Spleen (tissue), 7 donors: ENCODE measurements at regions not wholly inside any gene's neighbourhood (a gene's known extent, or its start where the extent isn't known, plus 50 kb on each side); places are given as distances from the start of the nearest gene placed in this dataset.

Experiments used
- CTCF ChIP-seq, 11 experiments: fragments of 200-600 bp in 7 of 11; fragments of 450-650 bp in 4 of 11; sonication (generic) in 4 of 11; IDR thresholded peaks in 8 of 11; conservative IDR thresholded peaks in 3 of 11; 1 replicate in 7 of 11; 2 replicates in 4 of 11; pipeline versions ENCODE4 v1.4.0 to v1.8.0; 2016 to 2021; ENCODE audit warnings: antibody characterized with exemption in 11 of 11, inconsistent platforms in 4 of 11, mild to moderate bottlenecking in 1 of 11
- POLR2A ChIP-seq, 3 donors: fragments of 450-650 bp; IDR thresholded peaks; one replicate each; pipeline ENCODE4 v1.5.1; 2017; ENCODE audit warnings: antibody characterized with exemption in 3 of 3, mild to moderate bottlenecking in 1 of 3
- POLR2AphosphoS5 ChIP-seq, 3 donors: sonication (generic); formaldehyde crosslinking; IDR thresholded peaks; one replicate each; pipeline ENCODE4 v1.5.1; 2017; ENCODE audit warnings: antibody characterized with exemption in 3 of 3
- donor health status: DM: no; HTN: no; CAD: no; lungs with moderate emphysema.
- donor health status: DM: no; HTN: no; CAD: no.
- donor health status: DM: no; HTN: no; CAD: no.

- TF ChIP-seq CTCF (IDR thresholded peaks at IDR 0.05 in 8 of 11, conservative IDR thresholded peaks at IDR 0.05 in 3 of 11) = no peak
- TF ChIP-seq POLR2A (IDR thresholded peaks at IDR 0.05) = no peak
- no peak for TF ChIP-seq POLR2AphosphoS5 (IDR thresholded peaks at IDR 0.05)
Measured at GRCh38 chr2:49686291-49686690, 532.0 kb upstream of the FSHR start.
